Neural cell (in vitro differentiated cells): ENCODE measurements at regions not wholly inside any gene's neighbourhood (a gene's known extent, or its start where the extent isn't known, plus 50 kb on each side); places are given as distances from the start of the nearest gene placed in this dataset.

Experiments
- CTCF ChIP-seq: fragments of 450-650 bp; IDR thresholded peaks from 2 replicates; pipeline ENCODE4 v1.5.1; 2014; ENCODE audit warnings: antibody characterized with exemption, mild to moderate bottlenecking, moderate library complexity; ENCODE audit not compliant: poor library complexity, severe bottlenecking
- POLR2AphosphoS5 ChIP-seq: IDR thresholded peaks from 2 replicates; pipeline ENCODE4 v1.6.1; 2012
- REST ChIP-seq: IDR thresholded peaks from 2 replicates; pipeline ENCODE4 v1.6.1; 2012; ENCODE audit warnings: borderline replicate concordance

- TF ChIP-seq POLR2AphosphoS5 (no peak), CTCF (no peak), REST (no peak)
Measured at GRCh38 chr13:77829963-77830362, 88.7 kb downstream of the EDNRB start.
